Skeletal muscle satellite cell (primary cell): ENCODE measurements at regions not wholly inside any gene's neighbourhood (a gene's known extent, or its start where the extent isn't known, plus 50 kb on each side); places are given as distances from the start of the nearest gene placed in this dataset.
"Not testable (repeated sequence)": the region's sequence is repeated elsewhere in the genome, so short reads cannot be mapped to it uniquely, and the experiment has no call there.

Experiments used
- H3K27me3 ChIP-seq: 2 replicates; pipeline ENCODE4 v1.7.0; 2013; ENCODE audit warnings: low read length; ENCODE audit not compliant: control insufficient read depth, insufficient read depth
- H3K36me3 ChIP-seq: 2 replicates; pipeline ENCODE4 v1.7.0; 2013; ENCODE audit warnings: mild to moderate bottlenecking, control low read depth, low read length; ENCODE audit not compliant: insufficient read depth
- H3K4me1 ChIP-seq: 2 replicates; pipeline ENCODE4 v1.7.0; 2013; ENCODE audit warnings: low read length; ENCODE audit not compliant: control insufficient read depth, insufficient read depth
- H3K4me2 ChIP-seq: 2 replicates; pipeline ENCODE4 v1.7.0; 2013; ENCODE audit warnings: mild to moderate bottlenecking, low read length
- H3K4me3 ChIP-seq: 2 replicates; pipeline ENCODE4 v1.7.0; 2013; ENCODE audit warnings: low read length
- H3K9ac ChIP-seq: 2 replicates; pipeline ENCODE4 v1.7.0; 2013; ENCODE audit warnings: mild to moderate bottlenecking, low read depth, low read length, moderate library complexity
- H3K9me3 ChIP-seq: replicated peaks from 2 replicates; pipeline ENCODE4 v1.7.0; 2013; ENCODE audit warnings: mild to moderate bottlenecking, control low read depth, low read length

DNA sequence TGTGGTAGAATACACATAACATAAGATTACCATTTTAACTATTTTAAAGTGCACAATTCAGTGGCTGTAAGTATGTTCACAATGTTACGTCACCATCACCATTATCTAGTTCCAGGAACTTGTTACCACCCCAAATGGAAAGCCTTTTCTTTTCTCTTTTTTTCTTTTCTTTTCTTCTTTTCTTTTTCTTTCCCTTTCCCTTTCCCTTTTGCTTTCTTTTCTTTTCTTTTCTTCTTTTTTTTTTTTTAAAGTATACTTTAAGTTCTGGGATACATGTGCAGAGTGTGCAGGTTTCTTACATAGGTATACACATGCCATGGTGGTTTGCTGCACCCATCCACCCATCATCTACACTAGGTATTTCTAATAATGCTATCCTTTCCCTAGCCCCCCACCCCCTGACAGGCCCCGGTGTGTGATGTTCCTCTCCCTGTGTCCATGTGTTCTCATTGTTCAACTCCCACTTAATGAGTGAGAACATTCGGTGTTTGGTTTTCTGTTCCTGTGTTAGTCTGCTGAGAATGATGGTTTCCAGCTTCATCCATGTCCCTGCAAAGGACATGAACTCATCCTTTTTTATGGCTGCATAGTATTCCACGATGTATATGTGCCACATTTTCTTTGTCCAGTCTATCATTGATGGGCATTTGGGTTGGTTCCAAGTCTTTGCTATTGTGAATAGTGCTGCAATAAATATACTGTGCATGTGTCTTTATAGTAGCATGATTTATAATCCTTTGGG, 131.0 kb upstream of the PITX1 start:
- H3K27me3 ChIP-seq = peaks cover 69% of the 10 kb centered on the region
- not testable (repeated sequence) for H3K4me2 ChIP-seq

DNA sequence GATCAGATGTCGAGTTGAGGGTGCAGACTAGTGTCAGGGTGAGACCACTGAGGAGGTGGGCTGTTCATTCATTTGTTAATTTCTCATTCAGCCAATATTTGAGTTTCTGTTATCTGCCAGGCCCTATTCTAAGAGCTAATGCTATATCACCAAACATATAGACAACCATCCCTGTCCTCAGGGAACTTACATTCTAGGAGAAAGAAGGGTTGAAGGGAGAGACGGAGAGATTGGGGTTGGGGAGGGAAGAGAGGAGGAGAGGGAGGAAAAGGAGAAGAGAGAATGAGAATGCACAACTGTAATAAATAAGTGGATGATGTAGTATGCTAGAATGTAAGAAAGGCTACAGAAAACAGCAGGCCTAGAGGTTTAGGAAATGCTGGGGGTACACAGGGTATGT, 129.9 kb upstream of the PITX1 start:
- Histone ChIP-seq H3K4me1 (no peaks in the 10 kb centered on the region), H3K9me3 (no peaks in the 10 kb centered on the region), H3K9ac (no peak overlapping the region), H3K4me3 (no peak overlapping the region), H3K27me3 (peaks cover 72% of the 10 kb centered on the region), H3K36me3 (no peaks in the 10 kb centered on the region), H3K4me2 (no peak overlapping the region)

More for the DNA sequence above, 131.0 kb upstream of the PITX1 start:
- H3K4me3 ChIP-seq, H3K9me3 ChIP-seq, H3K9ac ChIP-seq, H3K36me3 ChIP-seq, H3K4me1 ChIP-seq: not testable (repeated sequence)

- Histone ChIP-seq H3K9ac (no peak overlapping the region), H3K4me3 (no peak overlapping the region), H3K4me2 (no peak overlapping the region), H3K4me1 (no peaks in the 10 kb centered on the region), H3K9me3 (no peaks in the 10 kb centered on the region), H3K36me3 (no peaks in the 10 kb centered on the region), H3K27me3 (peaks cover 70% of the 10 kb centered on the region)
Observed at GRCh38 chr5:135163391-135163790, 129.4 kb upstream of the PITX1 start.

GRCh38 chr5:135162661-135163265, 128.7 kb upstream of the PITX1 start:
- H3K27me3 ChIP-seq = peaks cover 64% of the 10 kb centered on the region
- no peaks in the 10 kb centered on the region for H3K36me3 ChIP-seq
- no peak overlapping the region for H3K9ac ChIP-seq
- no peak overlapping the region for H3K4me2 ChIP-seq
- no peaks in the 10 kb centered on the region for H3K9me3 ChIP-seq
- H3K4me3 ChIP-seq = no peak overlapping the region
- no peaks in the 10 kb centered on the region for H3K4me1 ChIP-seq

GRCh38 chr5:135161221-135161620, 127.2 kb upstream of the PITX1 start:
- Histone ChIP-seq H3K4me3 (no peak overlapping the region), H3K36me3 (no peaks in the 10 kb centered on the region), H3K27me3 (peaks cover 52% of the 10 kb centered on the region), H3K9me3 (no peaks in the 10 kb centered on the region), H3K4me1 (no peaks in the 10 kb centered on the region), H3K4me2 (no peak overlapping the region), H3K9ac (no peak overlapping the region)

DNA sequence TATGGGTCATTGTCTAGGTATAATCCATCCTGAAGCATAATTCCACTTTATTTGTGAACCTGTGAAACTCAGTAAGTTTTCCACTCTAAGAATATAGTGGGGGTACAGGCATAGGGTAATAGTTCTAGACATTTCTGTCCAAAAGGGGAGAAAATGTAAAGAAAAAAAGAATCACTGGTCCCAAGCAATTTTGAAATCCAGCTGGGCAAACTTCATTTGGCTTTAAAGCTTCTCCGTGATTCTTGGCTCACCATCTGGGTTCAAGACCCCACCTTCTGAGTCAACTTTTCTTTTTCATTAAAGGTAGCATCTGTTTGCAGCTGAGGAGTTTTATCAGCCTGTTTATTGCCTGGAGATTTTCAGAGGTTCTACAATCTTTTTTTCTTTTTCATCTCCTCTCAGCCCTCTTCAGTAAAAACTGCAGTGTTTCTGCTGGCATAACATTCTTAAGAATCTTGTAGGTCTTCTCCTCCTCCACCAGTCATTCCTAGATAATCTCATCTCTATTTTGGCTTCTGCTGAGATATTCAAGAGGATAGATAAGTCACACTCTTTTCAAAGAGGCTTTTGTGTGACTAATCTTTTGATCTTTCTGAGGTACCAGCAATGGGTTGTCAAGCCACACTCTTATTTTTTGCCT, 126.1 kb upstream of the PITX1 start:
- H3K4me2 ChIP-seq = no peak overlapping the region
- no peaks in the 10 kb centered on the region for H3K4me1 ChIP-seq
- H3K9ac ChIP-seq = no peak overlapping the region
- H3K9me3 ChIP-seq = no peaks in the 10 kb centered on the region
- H3K4me3 ChIP-seq = no peak overlapping the region
- H3K36me3 ChIP-seq = no peaks in the 10 kb centered on the region
- H3K27me3 ChIP-seq = peaks cover 48% of the 10 kb centered on the region

GRCh38 chr5:135159626-135160025, 125.6 kb upstream of the PITX1 start:
- H3K36me3 ChIP-seq = no peaks in the 10 kb centered on the region
- H3K4me3 ChIP-seq = no peak overlapping the region
- H3K9me3 ChIP-seq = no peaks in the 10 kb centered on the region
- H3K27me3 ChIP-seq = peaks cover 48% of the 10 kb centered on the region
- no peak overlapping the region for H3K4me2 ChIP-seq
- H3K4me1 ChIP-seq = no peaks in the 10 kb centered on the region
- H3K9ac ChIP-seq = no peak overlapping the region

DNA sequence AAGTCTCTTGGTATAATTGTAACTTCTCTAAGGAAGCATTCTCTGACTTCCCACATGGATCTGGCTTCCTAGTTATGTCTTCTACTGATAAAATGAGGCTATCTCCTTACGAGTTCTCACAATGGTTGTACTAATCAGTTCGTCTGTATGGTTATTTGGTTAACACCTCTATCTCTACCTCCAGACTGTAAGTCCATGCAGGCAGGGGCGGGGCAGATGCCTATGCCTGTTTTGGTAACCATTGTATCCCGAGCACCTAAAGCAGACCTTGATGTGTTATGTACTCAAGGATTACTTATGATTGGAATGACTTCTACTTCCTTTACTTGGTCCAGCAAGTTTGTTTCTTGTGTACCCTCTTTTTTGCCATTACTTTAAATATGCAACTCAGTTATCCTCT, 125.0 kb upstream of the PITX1 start:
- H3K27me3 ChIP-seq = peaks cover 41% of the 10 kb centered on the region
- no peak overlapping the region for H3K4me2 ChIP-seq
- H3K4me1 ChIP-seq = no peaks in the 10 kb centered on the region

GRCh38 chr5:135158314-135158697, 124.3 kb upstream of the PITX1 start:
- Histone ChIP-seq H3K4me2 (no peak overlapping the region), H3K27me3 (peaks cover 36% of the 10 kb centered on the region), H3K9me3 (no peaks in the 10 kb centered on the region), H3K4me1 (no peaks in the 10 kb centered on the region), H3K36me3 (no peaks in the 10 kb centered on the region), H3K4me3 (no peak overlapping the region), H3K9ac (no peak overlapping the region)

More for the DNA sequence above, 125.0 kb upstream of the PITX1 start:
- no peaks in the 10 kb centered on the region for H3K9me3 ChIP-seq
- H3K9ac ChIP-seq = no peak overlapping the region
- H3K4me3 ChIP-seq = no peak overlapping the region
- no peaks in the 10 kb centered on the region for H3K36me3 ChIP-seq

DNA sequence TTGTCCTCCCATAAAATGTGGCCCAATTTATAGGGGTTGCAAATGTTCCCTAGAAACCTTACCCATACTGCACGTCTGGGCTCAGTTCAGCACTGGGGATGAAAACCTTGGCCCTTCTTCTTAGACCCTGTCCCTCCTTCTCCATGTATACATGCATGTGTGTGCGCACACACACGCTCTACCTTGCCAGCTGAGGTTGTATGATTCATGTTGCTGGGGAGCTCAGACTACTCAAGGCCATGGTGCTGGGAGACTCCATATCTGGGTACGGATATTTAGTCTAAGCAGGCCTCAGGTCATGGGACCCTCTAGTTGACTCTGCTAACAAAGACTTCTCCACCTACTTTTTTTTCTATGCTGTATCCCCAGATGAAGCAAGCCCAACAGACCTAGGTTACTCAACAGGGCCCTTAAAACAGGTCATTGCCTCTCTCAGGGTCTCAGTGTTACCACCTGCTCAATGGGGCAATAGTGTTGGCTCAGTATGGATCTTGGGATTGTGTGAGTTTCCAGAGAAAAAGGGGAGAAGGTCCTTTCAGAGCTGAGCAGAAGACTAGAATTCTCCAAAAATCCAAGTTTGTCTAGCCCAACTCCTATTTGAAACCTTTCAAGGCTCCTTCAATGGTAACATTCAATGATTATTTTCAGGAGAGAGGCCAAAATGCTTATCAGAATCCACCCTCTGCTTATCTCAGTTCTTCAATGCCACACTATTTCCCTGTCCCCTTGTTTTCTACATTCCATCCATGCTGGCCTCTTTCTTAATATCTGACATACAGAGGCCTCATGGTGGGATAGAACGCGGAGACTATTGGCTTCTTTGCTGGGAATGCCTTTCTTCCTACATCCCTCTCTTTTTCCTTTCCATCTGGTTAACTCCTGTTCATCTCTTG, 123.6 kb upstream of the PITX1 start:
- H3K9ac ChIP-seq = no peak overlapping the region
- no peak overlapping the region for H3K4me3 ChIP-seq
- H3K36me3 ChIP-seq = no peaks in the 10 kb centered on the region
- H3K4me1 ChIP-seq = no peaks in the 10 kb centered on the region
- H3K4me2 ChIP-seq = no peak overlapping the region
- no peaks in the 10 kb centered on the region for H3K9me3 ChIP-seq
- H3K27me3 ChIP-seq = peaks cover 33% of the 10 kb centered on the region

DNA sequence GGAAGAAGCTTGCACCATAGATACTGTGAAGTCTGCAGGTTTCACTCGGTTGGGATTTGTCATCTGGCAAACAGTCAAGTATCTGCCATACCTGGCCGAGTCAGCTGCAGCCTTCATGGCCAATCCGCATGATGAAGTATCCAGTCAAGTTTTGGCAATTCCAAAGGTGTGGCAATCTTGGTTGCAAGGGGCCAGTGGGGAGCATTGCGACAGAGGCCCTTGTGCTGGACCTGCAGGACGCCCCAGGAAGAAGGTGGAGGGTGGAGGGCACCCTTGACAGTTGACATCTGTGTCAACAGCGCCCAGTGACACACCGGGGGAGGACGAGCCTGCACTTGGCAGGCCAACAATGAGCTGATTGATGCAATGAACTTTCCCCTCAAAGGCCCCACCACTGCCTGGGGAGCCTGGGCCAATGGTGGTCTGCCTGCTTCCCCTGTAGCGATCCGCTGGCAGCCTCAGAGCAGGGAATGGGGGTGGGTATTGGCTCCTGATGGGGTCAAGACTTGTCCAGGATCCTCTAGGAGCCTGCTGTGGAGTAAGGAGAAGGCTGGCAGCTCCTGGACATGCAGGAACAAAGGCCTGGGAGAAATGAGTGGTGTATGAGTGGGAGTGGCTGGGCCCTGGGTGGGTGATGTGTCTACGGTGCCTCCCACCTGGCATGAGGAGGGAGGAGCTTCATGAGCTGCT, 122.8 kb upstream of the PITX1 start:
- Histone ChIP-seq H3K4me2 (no peak overlapping the region), H3K36me3 (no peaks in the 10 kb centered on the region), H3K9me3 (no peaks in the 10 kb centered on the region), H3K27me3 (peaks cover 30% of the 10 kb centered on the region), H3K4me1 (no peaks in the 10 kb centered on the region), H3K4me3 (no peak overlapping the region), H3K9ac (no peak overlapping the region)
